PFSK-1 (cell line): ENCODE measurements at regions not wholly inside any gene's neighbourhood (a gene's known extent, or its start where the extent isn't known, plus 50 kb on each side); places are given as distances from the start of the nearest gene placed in this dataset.

ENCODE experiments used
- POLR2AphosphoS5 ChIP-seq: IDR thresholded peaks from 2 replicates; pipeline ENCODE4 v1.6.1; 2012; ENCODE audit warnings: low read depth, mild to moderate bottlenecking, control low read depth, low read length, moderate library complexity
- TF ChIP-seq, protein P1 (sequence below), 2 experiments: IDR thresholded peaks; 2 replicates each; pipeline versions ENCODE4 v1.6.1 to v1.8.0; 2011 to 2012; ENCODE audit warnings: low read depth in 2 of 2, low read length in 2 of 2, control low read depth in 1 of 2, inconsistent platforms in 1 of 2, mild to moderate bottlenecking in 1 of 2, moderate library complexity in 1 of 2; ENCODE audit not compliant: insufficient read depth in 1 of 2

- no peak for TF ChIP-seq POLR2AphosphoS5
- TF ChIP-seq, protein P1, sequence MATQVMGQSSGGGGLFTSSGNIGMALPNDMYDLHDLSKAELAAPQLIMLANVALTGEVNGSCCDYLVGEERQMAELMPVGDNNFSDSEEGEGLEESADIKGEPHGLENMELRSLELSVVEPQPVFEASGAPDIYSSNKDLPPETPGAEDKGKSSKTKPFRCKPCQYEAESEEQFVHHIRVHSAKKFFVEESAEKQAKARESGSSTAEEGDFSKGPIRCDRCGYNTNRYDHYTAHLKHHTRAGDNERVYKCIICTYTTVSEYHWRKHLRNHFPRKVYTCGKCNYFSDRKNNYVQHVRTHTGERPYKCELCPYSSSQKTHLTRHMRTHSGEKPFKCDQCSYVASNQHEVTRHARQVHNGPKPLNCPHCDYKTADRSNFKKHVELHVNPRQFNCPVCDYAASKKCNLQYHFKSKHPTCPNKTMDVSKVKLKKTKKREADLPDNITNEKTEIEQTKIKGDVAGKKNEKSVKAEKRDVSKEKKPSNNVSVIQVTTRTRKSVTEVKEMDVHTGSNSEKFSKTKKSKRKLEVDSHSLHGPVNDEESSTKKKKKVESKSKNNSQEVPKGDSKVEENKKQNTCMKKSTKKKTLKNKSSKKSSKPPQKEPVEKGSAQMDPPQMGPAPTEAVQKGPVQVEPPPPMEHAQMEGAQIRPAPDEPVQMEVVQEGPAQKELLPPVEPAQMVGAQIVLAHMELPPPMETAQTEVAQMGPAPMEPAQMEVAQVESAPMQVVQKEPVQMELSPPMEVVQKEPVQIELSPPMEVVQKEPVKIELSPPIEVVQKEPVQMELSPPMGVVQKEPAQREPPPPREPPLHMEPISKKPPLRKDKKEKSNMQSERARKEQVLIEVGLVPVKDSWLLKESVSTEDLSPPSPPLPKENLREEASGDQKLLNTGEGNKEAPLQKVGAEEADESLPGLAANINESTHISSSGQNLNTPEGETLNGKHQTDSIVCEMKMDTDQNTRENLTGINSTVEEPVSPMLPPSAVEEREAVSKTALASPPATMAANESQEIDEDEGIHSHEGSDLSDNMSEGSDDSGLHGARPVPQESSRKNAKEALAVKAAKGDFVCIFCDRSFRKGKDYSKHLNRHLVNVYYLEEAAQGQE (IDR thresholded peaks at IDR 0.05; ENCODE audit: insufficient read depth in 1 of 2, low read depth in 2 of 2, low read length in 2 of 2): no peak
These were observed 489.1 kb downstream of the ZEB2 start for GRCh38 chr2:144030791-144031190.
